ENCODE measurements at regions not wholly inside any gene's neighbourhood (a gene's known extent, or its start where the extent isn't known, plus 50 kb on each side); places are given as distances from the start of the nearest gene placed in this dataset.
"Not testable (repeated sequence)": the region's sequence is repeated elsewhere in the genome, so short reads cannot be mapped to it uniquely, and the experiment has no call there.

DNA sequence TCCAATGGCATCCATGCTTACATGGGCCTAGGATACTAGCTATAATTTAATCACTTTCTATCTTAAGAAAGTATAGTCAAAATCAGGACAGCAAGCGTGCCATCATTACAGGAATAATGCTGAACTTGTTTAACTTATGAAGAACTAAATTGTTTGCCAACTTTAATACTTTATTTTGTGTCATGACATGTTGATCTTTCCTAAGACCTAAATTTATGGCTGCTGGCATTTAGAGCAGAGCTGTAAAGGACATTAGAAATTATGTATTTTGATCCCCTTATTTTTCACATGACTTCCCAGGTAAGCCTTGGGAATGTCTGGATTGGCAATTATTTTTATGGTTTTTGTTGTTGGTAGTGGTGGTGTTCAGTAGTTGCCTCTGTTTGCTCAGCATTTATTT, 920.3 kb upstream of the GOT2 start:
- TF ChIP-seq, protein P1, sequence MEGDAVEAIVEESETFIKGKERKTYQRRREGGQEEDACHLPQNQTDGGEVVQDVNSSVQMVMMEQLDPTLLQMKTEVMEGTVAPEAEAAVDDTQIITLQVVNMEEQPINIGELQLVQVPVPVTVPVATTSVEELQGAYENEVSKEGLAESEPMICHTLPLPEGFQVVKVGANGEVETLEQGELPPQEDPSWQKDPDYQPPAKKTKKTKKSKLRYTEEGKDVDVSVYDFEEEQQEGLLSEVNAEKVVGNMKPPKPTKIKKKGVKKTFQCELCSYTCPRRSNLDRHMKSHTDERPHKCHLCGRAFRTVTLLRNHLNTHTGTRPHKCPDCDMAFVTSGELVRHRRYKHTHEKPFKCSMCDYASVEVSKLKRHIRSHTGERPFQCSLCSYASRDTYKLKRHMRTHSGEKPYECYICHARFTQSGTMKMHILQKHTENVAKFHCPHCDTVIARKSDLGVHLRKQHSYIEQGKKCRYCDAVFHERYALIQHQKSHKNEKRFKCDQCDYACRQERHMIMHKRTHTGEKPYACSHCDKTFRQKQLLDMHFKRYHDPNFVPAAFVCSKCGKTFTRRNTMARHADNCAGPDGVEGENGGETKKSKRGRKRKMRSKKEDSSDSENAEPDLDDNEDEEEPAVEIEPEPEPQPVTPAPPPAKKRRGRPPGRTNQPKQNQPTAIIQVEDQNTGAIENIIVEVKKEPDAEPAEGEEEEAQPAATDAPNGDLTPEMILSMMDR (conservative IDR thresholded peaks at IDR 0.05), result no peak
- no peak for TF ChIP-seq ZFX (IDR thresholded peaks at IDR 0.05)
- no peak overlapping the region for H3K27ac ChIP-seq

DNA sequence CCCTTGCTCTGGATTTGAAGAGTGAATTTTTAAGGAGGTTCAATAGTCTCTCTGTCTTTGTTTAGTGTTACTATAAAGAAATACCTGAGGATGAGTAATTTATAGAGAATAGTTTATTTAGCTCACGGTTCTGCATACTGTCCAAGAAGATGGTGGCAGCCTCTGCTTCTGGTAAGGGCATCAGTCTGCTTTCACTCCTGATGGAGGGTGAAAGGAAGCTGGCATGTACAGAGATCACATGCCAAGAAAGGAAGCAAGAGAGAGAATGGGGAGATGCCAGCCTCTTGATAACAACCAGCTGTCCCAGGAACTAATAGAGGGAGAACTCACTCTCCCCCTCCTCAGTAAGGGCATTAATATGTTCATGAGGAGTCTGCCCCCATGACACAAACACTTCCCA, 917.5 kb upstream of the GOT2 start:
- H3K27ac ChIP-seq, result no peak overlapping the region
- TF ChIP-seq, protein P1 (conservative IDR thresholded peaks at IDR 0.05), result no peak
- no peak for TF ChIP-seq ZFX (IDR thresholded peaks at IDR 0.05)

DNA sequence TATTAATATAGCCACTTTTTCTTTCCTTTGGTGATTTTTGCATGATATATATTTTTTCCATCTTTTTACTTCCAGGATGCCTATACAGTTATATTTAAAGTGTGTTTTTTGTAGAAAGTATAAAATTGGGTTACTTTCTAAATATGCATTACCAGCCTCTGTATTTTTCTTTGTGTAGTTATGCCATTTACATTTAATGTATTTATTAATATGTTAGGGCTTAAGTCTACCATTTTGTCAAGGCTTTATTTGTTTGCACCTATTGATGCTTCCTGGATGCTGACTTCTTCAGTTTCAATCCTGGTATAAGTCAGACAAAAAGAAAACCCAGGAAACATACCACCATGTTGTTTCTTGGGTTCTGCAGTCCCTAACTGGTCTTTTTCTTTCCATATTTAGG, 911.1 kb upstream of the GOT2 start:
- no peak for TF ChIP-seq ZFX (IDR thresholded peaks at IDR 0.05)
- TF ChIP-seq, protein P1 (conservative IDR thresholded peaks at IDR 0.05), result no peak
- no peak overlapping the region for H3K27ac ChIP-seq

DNA sequence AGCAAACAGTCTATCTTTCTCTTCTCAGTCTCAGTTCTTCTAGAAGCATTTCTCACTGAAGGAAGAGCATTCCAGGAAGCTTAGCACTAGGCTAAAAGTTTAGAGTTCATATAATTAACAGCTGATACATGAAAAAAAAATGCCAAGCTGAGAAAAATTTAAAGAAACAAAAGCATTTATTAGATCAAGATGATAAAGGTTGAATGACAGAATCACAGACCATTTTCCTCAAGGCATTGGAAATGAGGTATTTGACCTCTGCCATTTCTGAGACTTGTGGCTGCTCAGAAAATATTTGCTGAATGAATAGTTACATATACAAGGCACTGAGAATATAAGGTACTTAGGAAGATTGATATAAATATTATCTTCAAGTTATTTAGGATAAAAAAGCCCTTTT, 901.6 kb upstream of the GOT2 start:
- no peak for TF ChIP-seq ZFX (IDR thresholded peaks at IDR 0.05)
- TF ChIP-seq, protein P1 (conservative IDR thresholded peaks at IDR 0.05), result no peak

DNA sequence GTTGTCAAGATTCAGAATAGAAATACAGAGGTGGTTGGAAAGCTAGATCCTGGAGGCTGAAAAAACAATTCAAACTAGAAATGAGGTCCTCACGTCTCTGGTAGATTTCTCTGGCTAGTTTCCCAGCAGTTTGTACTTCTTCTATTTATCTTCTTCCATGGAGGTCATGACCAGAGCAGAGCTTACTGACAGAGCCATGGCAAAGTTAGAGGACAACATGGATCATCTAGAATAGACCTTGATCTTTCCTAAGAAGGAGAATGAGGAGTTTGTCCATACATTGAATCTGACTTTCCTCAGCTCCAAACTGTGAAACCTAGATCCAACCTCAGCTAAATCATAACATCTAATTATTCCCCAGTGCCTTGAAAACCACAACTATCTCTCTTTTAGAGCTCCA, 900.8 kb upstream of the GOT2 start:
- TF ChIP-seq, protein P1 (conservative IDR thresholded peaks at IDR 0.05), result no peak
- TF ChIP-seq ZFX (IDR thresholded peaks at IDR 0.05), result no peak
- no peak overlapping the region for H3K27ac ChIP-seq

More for the DNA sequence above, 901.6 kb upstream of the GOT2 start:
- no peak overlapping the region for H3K27ac ChIP-seq

DNA sequence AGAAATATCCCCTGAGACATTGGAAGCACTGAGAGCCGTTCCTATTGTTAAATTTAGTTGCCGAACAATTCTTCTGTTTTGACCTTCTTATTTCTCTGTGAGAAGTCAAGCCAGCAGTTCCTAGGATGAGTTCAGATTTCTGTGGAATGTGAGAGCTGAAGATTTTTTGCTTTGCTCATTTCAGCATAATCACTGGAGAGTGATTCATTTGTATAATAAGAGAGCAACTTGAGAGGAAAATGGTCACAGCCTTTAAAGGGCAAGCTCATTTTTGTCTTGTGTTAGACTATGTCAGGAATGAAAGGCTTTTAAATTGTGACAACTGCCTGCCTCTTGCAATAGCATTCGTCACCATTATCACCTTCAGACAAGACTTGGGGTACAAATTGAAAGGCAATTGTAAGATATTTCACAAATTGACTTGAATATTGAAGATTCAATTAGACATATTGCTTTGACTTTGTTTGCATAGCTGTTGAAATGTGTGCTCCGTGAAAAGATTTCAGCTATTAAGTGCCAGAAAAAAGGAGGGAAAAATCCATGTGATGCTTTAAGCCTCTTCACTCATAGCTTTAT, 900.0 kb upstream of the GOT2 start:
- no peak overlapping the region for H3K27ac ChIP-seq

DNA sequence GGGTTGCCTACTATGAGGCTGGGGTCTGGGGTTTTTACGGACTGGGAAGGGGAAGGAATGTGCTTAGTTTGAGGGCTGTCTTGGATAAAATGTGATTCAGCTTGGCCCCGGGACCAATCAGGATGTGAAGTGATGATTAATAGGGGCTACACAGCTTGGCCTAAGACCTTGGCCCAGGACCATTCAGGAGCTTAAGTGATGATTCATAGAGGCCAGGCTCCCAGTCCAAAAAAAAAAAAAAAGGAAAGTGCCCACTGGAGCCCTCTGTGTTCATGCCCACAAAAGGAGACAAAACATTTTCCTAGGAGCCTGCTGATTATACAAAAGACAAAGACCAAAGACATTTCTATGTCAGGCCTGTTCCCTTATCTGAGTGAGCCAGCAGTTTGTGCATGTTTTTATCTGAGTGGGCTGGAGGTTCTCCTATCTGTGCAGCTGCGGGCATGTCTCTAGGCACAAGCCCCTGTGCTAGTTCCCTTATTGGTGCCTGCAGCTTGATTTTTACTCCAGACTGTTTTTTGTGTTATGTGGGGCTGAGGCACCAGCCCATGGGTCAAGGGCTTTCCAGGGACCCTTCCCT, 898.2 kb upstream of the GOT2 start:
- TF ChIP-seq ZFX (IDR thresholded peaks at IDR 0.05), result no peak
- TF ChIP-seq, protein P1 (conservative IDR thresholded peaks at IDR 0.05), result no peak
- no peak overlapping the region for H3K27ac ChIP-seq

More for the DNA sequence above, 900.0 kb upstream of the GOT2 start:
- TF ChIP-seq ZFX (IDR thresholded peaks at IDR 0.05), result no peak
- TF ChIP-seq, protein P1 (conservative IDR thresholded peaks at IDR 0.05), result no peak

DNA sequence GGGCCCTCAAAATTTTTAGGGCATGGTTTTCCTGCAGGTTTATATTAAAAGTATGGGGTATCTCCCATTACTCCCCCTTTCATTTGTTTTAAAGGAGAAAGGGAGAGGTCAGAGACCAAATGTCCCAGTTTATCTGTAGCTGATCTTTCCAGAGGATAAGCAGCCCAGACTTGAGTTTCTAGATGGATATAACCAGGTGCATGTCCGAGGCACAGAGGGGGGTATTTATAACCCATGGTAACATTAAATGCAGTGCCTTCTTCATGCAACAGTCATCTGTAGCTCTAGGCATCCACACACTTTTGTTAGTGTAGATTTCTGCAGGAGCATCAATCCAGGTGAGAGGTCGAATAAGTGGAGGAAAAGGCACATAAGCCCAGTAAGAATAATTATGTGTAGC, 890.3 kb upstream of the GOT2 start:
- H3K27ac ChIP-seq, result not testable (repeated sequence)
